PC-9 (cell line): ENCODE measurements at regions not wholly inside any gene's neighbourhood (a gene's known extent, or its start where the extent isn't known, plus 50 kb on each side); places are given as distances from the start of the nearest gene placed in this dataset.

ENCODE experiments used
- BruUV-seq: library from RNA; stranded (reverse); fragments of 400-500 nt; replicated peaks from 2 replicates; lab custom pipeline; 2021; lab: Mats Ljungman, UMichigan
- CTCF ChIA-PET: fragments of 300-600 bp; sonication (Branson Sonifier 250); formaldehyde crosslinking; loops from one replicate; lab custom pipeline; 2022; ENCODE audit warnings: antibody characterized with exemption; lab: Charles Lee
- POLR2A ChIA-PET: fragments of 300-600 bp; sonication (Branson Sonifier 250); formaldehyde crosslinking; loops from one replicate; lab custom pipeline; 2022; ENCODE audit warnings: antibody characterized with exemption; ENCODE audit not compliant: unreplicated experiment; lab: Charles Lee
- DNase-seq, 2 experiments: peaks; one replicate each; pipeline versions ENCODE4 v3.0.0 to v3.0.0-alpha.2; 2015 to 2022; ENCODE audit warnings: mixed read lengths in 1 of 2
- H2AFZ ChIP-seq: fragments of 200-600 bp; sonication (generic); 2 replicates; pipeline ENCODE4 v1.8.1; 2017; ENCODE audit warnings: antibody characterized with exemption
- H3F3A ChIP-seq: fragments of 200-600 bp; sonication (generic); 2 replicates; pipeline ENCODE4 v1.8.1; 2017; ENCODE audit warnings: antibody characterized with exemption, mild to moderate bottlenecking, low read depth; ENCODE audit not compliant: insufficient read depth
- H3K27ac ChIP-seq: fragments of 200-600 bp; sonication (generic); 2 replicates; pipeline ENCODE4 v1.6.1; 2016; ENCODE audit warnings: mixed run types
- H3K27me3 ChIP-seq: fragments of 200-600 bp; sonication (generic); 2 replicates; pipeline ENCODE4 v1.6.1; 2016; ENCODE audit warnings: low read depth, mixed run types; ENCODE audit not compliant: insufficient read depth
- H3K36me3 ChIP-seq: fragments of 200-600 bp; sonication (generic); 2 replicates; pipeline ENCODE4 v1.6.1; 2016; ENCODE audit warnings: low read depth, mixed run types
- H3K4me1 ChIP-seq: fragments of 200-600 bp; sonication (generic); replicated peaks from 2 replicates; pipeline ENCODE4 v1.6.1; 2016; ENCODE audit warnings: mixed run types; ENCODE audit not compliant: insufficient read depth
- H3K4me2 ChIP-seq: fragments of 200-600 bp; sonication (generic); 2 replicates; pipeline ENCODE4 v1.6.1; 2017; ENCODE audit warnings: mixed run types
- H3K4me3 ChIP-seq: fragments of 200-600 bp; sonication (generic); 2 replicates; pipeline ENCODE4 v1.6.1; 2016; ENCODE audit warnings: mixed run types
- H3K79me2 ChIP-seq: fragments of 200-600 bp; sonication (generic); 2 replicates; pipeline ENCODE4 v1.6.1; 2017; ENCODE audit warnings: low read depth, mixed run types
- H3K9me2 ChIP-seq: fragments of 200-600 bp; sonication (generic); 2 replicates; pipeline ENCODE4 v1.8.1; 2017; ENCODE audit warnings: mild to moderate bottlenecking; ENCODE audit not compliant: insufficient read depth
- H3K9me3 ChIP-seq: fragments of 200-600 bp; sonication (generic); 2 replicates; pipeline ENCODE4 v1.8.1; 2016; ENCODE audit warnings: low read depth; ENCODE audit not compliant: insufficient read depth
- H4K20me1 ChIP-seq: fragments of 200-600 bp; sonication (generic); 2 replicates; pipeline ENCODE4 v1.8.1; 2017; ENCODE audit not compliant: insufficient read depth
- CTCF ChIP-seq: fragments of 200-600 bp; sonication (generic); conservative IDR thresholded peaks from 2 replicates; pipeline ENCODE4 v1.6.1; 2017; ENCODE audit warnings: mixed run types, antibody characterized with exemption, mild to moderate bottlenecking, moderate library complexity
- EZH2 ChIP-seq: fragments of 200-600 bp; sonication (generic); IDR thresholded peaks from 2 replicates; pipeline ENCODE4 v1.8.0; 2017; ENCODE audit warnings: antibody characterized with exemption, low read depth
- intact Hi-C: fragments of 100-400 bp; cut with micrococcal nuclease; formaldehyde crosslinking; loops from one replicate; pipeline ENCODE4 v1.10.0; 2022; ENCODE audit not compliant: unreplicated experiment

GRCh38 chr3:13766128-13766527, 113.7 kb downstream of the WNT7A start:
- H3K9me2 ChIP-seq: no peaks in the 10 kb centered on the region
- no peak overlapping the region for H2AFZ ChIP-seq
- H3K9me3 ChIP-seq: peaks cover 6% of the 10 kb centered on the region; the same call in 1 of the 2 replicates
- no peaks in the 10 kb centered on the region for H3K36me3 ChIP-seq
- POLR2A ChIA-PET: no interaction called here
- no peak overlapping the region for H3K4me3 ChIP-seq
- CTCF ChIA-PET: no interaction called here
- H4K20me1 ChIP-seq: no peaks in the 10 kb centered on the region
- H3K4me2 ChIP-seq: no peak overlapping the region
- no peaks in the 10 kb centered on the region for H3K27me3 ChIP-seq
- 0 out of 2 replicates have a peak, but pooled peaks cover 3% of the 10 kb centered on the region for H3F3A ChIP-seq
- no peak for DNase-seq
- TF ChIP-seq CTCF (no peak), EZH2 (no peak)
- BruUV-seq: no TSS peak
- intact Hi-C loops: loop anchor here (10.0 kb wide), 1 partner anchor 101 kb away; no protein-coding TSS in a partner anchor
- H3K79me2 ChIP-seq: no peaks in the 10 kb centered on the region
- no peak overlapping the region for H3K27ac ChIP-seq
- H3K4me1 ChIP-seq: peaks cover 17% of the 10 kb centered on the region

- no peak for DNase-seq
- Histone ChIP-seq H3K79me2 (no peaks in the 10 kb centered on the region), H3K4me1 (no peaks in the 10 kb centered on the region), H3K9me2 (no peaks in the 10 kb centered on the region), H3K4me3 (no peak overlapping the region), H3K36me3 (no peaks in the 10 kb centered on the region), H3K9me3 (peaks cover 6% of the 10 kb centered on the region; the same call in 1 of the 2 replicates), H3K27me3 (no peaks in the 10 kb centered on the region), H2AFZ (no peak overlapping the region), H3F3A (no peaks in the 10 kb centered on the region), H3K4me2 (no peak overlapping the region), H4K20me1 (no peaks in the 10 kb centered on the region), H3K27ac (no peak overlapping the region)
- TF ChIP-seq EZH2 (no peak), CTCF (no peak)
- ChIA-PET POLR2A (no interaction called here), CTCF (interaction anchor here (0.6 to 1.1 kb wide), 2 partner anchors 116 to 117 kb away, joined by 3 to 5 read pairs; partner anchors contain the start of gene WNT7A)
- no TSS peak for BruUV-seq
- intact Hi-C loops: loop anchor here (2.0 to 10.0 kb wide), 2 partner anchors 99 to 117 kb away; partner anchors contain the start of gene WNT7A
Observed at GRCh38 chr3:13764161-13764560, 115.7 kb downstream of the WNT7A start.

DNA sequence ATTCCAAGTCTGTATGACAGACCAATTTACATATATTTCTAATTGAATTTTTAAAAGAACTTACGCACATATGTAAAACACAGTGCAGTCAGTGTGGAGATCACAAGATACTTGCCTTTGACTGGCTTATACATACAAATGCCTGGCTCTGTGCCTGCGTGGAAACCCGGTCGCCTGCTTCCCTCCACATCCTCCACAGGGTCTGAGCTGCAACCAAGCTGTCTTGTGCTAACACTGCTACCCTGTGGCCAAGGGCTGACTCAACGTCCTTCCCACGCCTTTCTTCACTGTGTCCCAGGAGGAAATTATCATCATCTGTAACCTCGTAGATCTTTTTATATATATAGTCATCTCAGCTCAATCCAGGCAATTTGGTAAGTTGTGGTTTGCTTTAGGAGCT, 117.0 kb downstream of the WNT7A start:
- no TSS peak for BruUV-seq
- CTCF ChIA-PET: no interaction called here
- no peaks in the 10 kb centered on the region for H4K20me1 ChIP-seq
- no peak for TF ChIP-seq CTCF
- H3K9me3 ChIP-seq: peaks cover 6% of the 10 kb centered on the region; the same call in 1 of the 2 replicates
- POLR2A ChIA-PET: interaction anchor here (0.7 kb wide), 1 partner anchor 1397 kb away, joined by 4 read pairs; no protein-coding TSS in a partner anchor
- no peaks in the 10 kb centered on the region for H3K27me3 ChIP-seq
- H3K4me3 ChIP-seq: no peak overlapping the region
- intact Hi-C loops: loop anchor here (10.0 kb wide), 1 partner anchor 98 kb away; no protein-coding TSS in a partner anchor
- H3F3A ChIP-seq: no peaks in the 10 kb centered on the region
- no peaks in the 10 kb centered on the region for H3K36me3 ChIP-seq
- H3K4me2 ChIP-seq: no peak overlapping the region
- no peak overlapping the region for H2AFZ ChIP-seq
- no peak for DNase-seq
- no peaks in the 10 kb centered on the region for H3K4me1 ChIP-seq
- no peaks in the 10 kb centered on the region for H3K79me2 ChIP-seq
- H3K27ac ChIP-seq: no peak overlapping the region
- no peaks in the 10 kb centered on the region for H3K9me2 ChIP-seq
